Nephron (organoid): ENCODE measurements at regions not wholly inside any gene's neighbourhood (a gene's known extent, or its start where the extent isn't known, plus 50 kb on each side); places are given as distances from the start of the nearest gene placed in this dataset.

Experiments used
- H3K27ac Mint-ChIP-seq, 3 experiments: 2 replicates each; pipeline ENCODE4 v1.8.0; 2020; ENCODE audit warnings: mixed read lengths in 3 of 3, mild to moderate bottlenecking in 2 of 3, moderate library complexity in 1 of 3
- H3K27me3 Mint-ChIP-seq: 2 replicates; pipeline ENCODE4 v1.8.0; 2021; ENCODE audit warnings: low read depth, mild to moderate bottlenecking, moderate library complexity, mixed read lengths
- H3K36me3 Mint-ChIP-seq: 2 replicates; pipeline ENCODE4 v1.8.0; 2020; ENCODE audit warnings: low read depth, mixed read lengths
- H3K4me1 Mint-ChIP-seq: 2 replicates; pipeline ENCODE4 v1.8.0; 2020; ENCODE audit warnings: mixed read lengths
- H3K4me3 Mint-ChIP-seq, 3 experiments: 2 replicates each; pipeline ENCODE4 v1.8.0; 2020; ENCODE audit warnings: mild to moderate bottlenecking in 3 of 3, mixed read lengths in 3 of 3, moderate library complexity in 2 of 3
- H3K9me3 Mint-ChIP-seq: 2 replicates; pipeline ENCODE4 v1.8.0; 2020; ENCODE audit warnings: mixed read lengths
- CTCF ChIP-seq, 3 experiments: fragments of 200-600 bp; sonication (generic); IDR thresholded peaks; one replicate each; pipeline ENCODE4 v1.5.0; 2021; ENCODE audit warnings: antibody characterized with exemption in 3 of 3; ENCODE audit not compliant: unreplicated experiment in 3 of 3

- Mint-ChIP-seq H3K27ac (no peak overlapping the region), H3K36me3 (no peaks in the 10 kb centered on the region), H3K9me3 (peaks cover 3% of the 10 kb centered on the region), H3K4me3 (no peak overlapping the region), H3K4me1 (peaks cover 17% of the 10 kb centered on the region), H3K27me3 (peaks cover 3% of the 10 kb centered on the region)
- no peak for TF ChIP-seq CTCF (IDR thresholded peaks at IDR 0.05; ENCODE audit: unreplicated experiment in 3 of 3)
Measured at GRCh38 chr2:220916931-220917330, 655.2 kb downstream of the EPHA4 start.

GRCh38 chr2:220930271-220931076 is 641.6 kb downstream of the EPHA4 start:
- Mint-ChIP-seq H3K4me1 (peaks cover 16% of the 10 kb centered on the region), H3K36me3 (peaks cover 20% of the 10 kb centered on the region), H3K9me3 (peaks cover 26% of the 10 kb centered on the region), H3K27me3 (peaks cover 6% of the 10 kb centered on the region), H3K27ac (peak overlapping the region; percentile 17 to 77 (median 27)), H3K4me3 (no peak overlapping the region)
- no peak for TF ChIP-seq CTCF (IDR thresholded peaks at IDR 0.05; ENCODE audit: unreplicated experiment in 3 of 3)

DNA sequence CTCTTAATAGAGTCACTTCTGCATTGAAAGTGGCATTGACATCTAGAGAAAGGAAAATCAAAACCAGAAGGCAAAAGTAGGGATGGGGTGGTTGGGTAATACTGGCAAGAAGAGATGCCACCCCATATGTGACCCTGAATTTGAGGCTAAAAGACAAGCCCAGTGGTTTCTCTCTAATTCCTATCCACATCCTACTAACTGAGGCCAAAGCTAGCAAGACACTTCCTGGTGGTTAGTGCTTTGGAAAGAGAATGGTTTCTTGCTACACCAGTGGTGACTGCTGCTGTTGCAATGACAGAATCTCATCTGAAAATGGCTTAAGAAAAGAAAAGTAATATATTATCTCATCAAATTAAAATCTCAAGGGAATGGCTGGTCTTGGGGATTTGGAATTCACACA is 640.6 kb downstream of the EPHA4 start:
- Mint-ChIP-seq H3K9me3 (peaks cover 24% of the 10 kb centered on the region), H3K27ac (peak overlapping the region in 2 of 3 experiments; percentile 0 to 77), H3K27me3 (peaks cover 10% of the 10 kb centered on the region), H3K36me3 (peaks cover 20% of the 10 kb centered on the region), H3K4me3 (no peak overlapping the region), H3K4me1 (peaks cover 20% of the 10 kb centered on the region)
- TF ChIP-seq CTCF (IDR thresholded peaks at IDR 0.05; ENCODE audit: unreplicated experiment in 3 of 3), result no peak

DNA sequence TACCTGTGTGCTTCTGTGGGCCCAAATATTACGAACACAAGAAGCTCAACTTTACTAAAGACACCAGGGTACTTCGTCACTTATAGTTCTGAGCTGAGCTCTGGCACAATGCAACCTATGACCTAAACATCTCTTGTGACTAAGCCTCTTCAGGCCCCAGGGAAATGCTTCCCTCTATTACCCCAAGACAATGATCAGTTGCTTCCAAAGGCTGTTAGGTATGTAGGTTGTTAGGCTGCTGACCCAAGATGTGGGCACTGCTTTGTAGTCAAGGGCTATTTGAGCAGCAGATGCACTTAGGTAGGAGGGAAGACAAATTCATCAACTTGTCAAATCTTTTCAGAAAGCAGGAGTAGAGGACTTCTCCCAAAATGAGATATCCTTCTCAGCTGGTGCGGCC is 640.1 kb downstream of the EPHA4 start:
- Mint-ChIP-seq H3K9me3 (peaks cover 18% of the 10 kb centered on the region), H3K27me3 (peaks cover 8% of the 10 kb centered on the region), H3K27ac (no peak overlapping the region), H3K4me3 (no peak overlapping the region), H3K4me1 (peaks cover 20% of the 10 kb centered on the region), H3K36me3 (peaks cover 14% of the 10 kb centered on the region)
- TF ChIP-seq CTCF (IDR thresholded peaks at IDR 0.05; ENCODE audit: unreplicated experiment in 3 of 3), result no peak

- H3K27me3 Mint-ChIP-seq, result peaks cover 16% of the 10 kb centered on the region
- no peak for TF ChIP-seq CTCF (IDR thresholded peaks at IDR 0.05; ENCODE audit: unreplicated experiment in 3 of 3)
- H3K4me3 Mint-ChIP-seq, result no peak overlapping the region
- H3K4me1 Mint-ChIP-seq, result peaks cover 13% of the 10 kb centered on the region
- no peaks in the 10 kb centered on the region for H3K9me3 Mint-ChIP-seq
- H3K36me3 Mint-ChIP-seq, result no peaks in the 10 kb centered on the region
- H3K27ac Mint-ChIP-seq, result no peak overlapping the region
Measured at GRCh38 chr2:220935789-220936321, 636.2 kb downstream of the EPHA4 start.
